Natural killer cell (primary cell): ENCODE measurements at regions not wholly inside any gene's neighbourhood (a gene's known extent, or its start where the extent isn't known, plus 50 kb on each side); places are given as distances from the start of the nearest gene placed in this dataset.

Experiments used
- ATAC-seq, 3 donors: fragments of 150-1000 bp in 2 of 3; fragments of 200-7000 bp in 1 of 3; cut with Tn5 transposase; 1 replicate in 1 of 3; 2 replicates in 2 of 3; pipeline ENCODE4 v1.10.0; 2021; ENCODE audit warnings: mild to moderate bottlenecking in 2 of 3, moderate library complexity in 2 of 3
- DNase-seq, 2 donors: peaks; one replicate each; pipeline versions ENCODE4 v3.0.0 to v3.0.0-alpha.2; 2013 to 2021; ENCODE audit warnings: mixed read lengths in 1 of 2
- H3K27ac ChIP-seq: one replicate; pipeline ENCODE4 v1.5.1; 2013; ENCODE audit warnings: mild to moderate bottlenecking, low read length
- H3K27me3 ChIP-seq: one replicate; pipeline ENCODE4 v1.6.1; 2013; ENCODE audit warnings: low read length; ENCODE audit not compliant: control insufficient read depth, insufficient read depth
- H3K36me3 ChIP-seq: one replicate; pipeline ENCODE4 v1.6.1; 2013; ENCODE audit warnings: low read length; ENCODE audit not compliant: control insufficient read depth, insufficient read depth
- H3K4me1 ChIP-seq: one replicate; pipeline ENCODE4 v1.6.1; 2013; ENCODE audit warnings: low read length; ENCODE audit not compliant: control insufficient read depth, insufficient read depth
- H3K4me3 ChIP-seq: one replicate; pipeline ENCODE4 v1.5.1; 2013; ENCODE audit warnings: low read length
- H3K9me3 ChIP-seq: one replicate; pipeline ENCODE4 v1.6.1; 2013; ENCODE audit warnings: low read length; ENCODE audit not compliant: control insufficient read depth, insufficient read depth
- H3K27ac Mint-ChIP-seq, 2 donors: one replicate each; pipeline ENCODE4 v1.8.0; 2022; ENCODE audit warnings: mild to moderate bottlenecking in 2 of 2, mixed read lengths in 2 of 2, moderate library complexity in 1 of 2
- H3K27me3 Mint-ChIP-seq, 2 donors: one replicate each; pipeline ENCODE4 v1.8.0; 2022; ENCODE audit warnings: low read depth in 2 of 2, mixed read lengths in 2 of 2
- H3K36me3 Mint-ChIP-seq: one replicate; pipeline ENCODE4 v1.8.0; 2022; ENCODE audit warnings: mixed read lengths
- H3K4me1 Mint-ChIP-seq, 2 donors: one replicate each; pipeline ENCODE4 v1.8.0; 2022; ENCODE audit warnings: mixed read lengths in 2 of 2
- H3K4me3 Mint-ChIP-seq: one replicate; pipeline ENCODE4 v1.8.0; 2022; ENCODE audit warnings: mild to moderate bottlenecking, moderate library complexity, mixed read lengths
- H3K9me3 Mint-ChIP-seq, 2 donors: one replicate each; pipeline ENCODE4 v1.8.0; 2022; ENCODE audit warnings: mixed read lengths in 2 of 2
- WGBS: methylation state at CpG from one replicate; pipeline ENCODE4 v1.1.7; 2013; ENCODE audit warnings: missing lambda C conversion rate; ENCODE audit not compliant: insufficient coverage; 5-methylcytosine and 5-hydroxymethylcytosine counted together
- intact Hi-C: fragments of 100-400 bp; cut with micrococcal nuclease; formaldehyde crosslinking; loops from one replicate; pipeline ENCODE4 v1.14.2; 2022
- TF ChIP-seq, protein P1 (sequence below): fragments of 200-600 bp; IDR thresholded peaks from one replicate; pipeline ENCODE4 v1.8.0; 2022; ENCODE audit warnings: antibody characterized with exemption

DNA sequence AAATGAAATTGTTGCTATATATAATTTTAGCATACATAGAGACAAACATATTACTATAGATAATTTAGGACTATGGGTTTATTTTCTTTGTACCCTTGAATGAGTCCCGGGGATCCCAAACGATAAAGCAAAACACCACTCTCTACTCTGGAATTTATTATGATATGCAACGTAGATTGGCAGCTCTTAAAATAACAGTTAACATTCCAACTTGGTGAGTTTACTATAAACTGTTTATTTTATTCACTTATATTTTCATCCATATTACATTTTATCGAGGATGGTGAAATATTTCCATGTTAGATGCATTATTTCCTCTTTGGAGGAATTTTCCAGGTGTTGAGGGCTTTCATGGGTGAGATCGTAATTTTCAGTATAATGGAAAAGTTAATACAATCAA, 138.7 kb upstream of the DGKB start:
- Mint-ChIP-seq H3K9me3 (peaks cover 15 to 21% of the 10 kb centered on the region in 2 donors), H3K36me3 (no peaks in the 10 kb centered on the region), H3K4me1 (no peaks in the 10 kb centered on the region), H3K27me3 (no peaks in the 10 kb centered on the region), H3K4me3 (no peak overlapping the region), H3K27ac (no peak overlapping the region)
- no CpG with 5 or more reads among the region's 5 CpGs for WGBS
- Histone ChIP-seq H3K27me3 (no peaks in the 10 kb centered on the region), H3K9me3 (peaks cover 2% of the 10 kb centered on the region), H3K27ac (no peak overlapping the region), H3K4me1 (no peaks in the 10 kb centered on the region), H3K4me3 (no peak overlapping the region), H3K36me3 (no peaks in the 10 kb centered on the region)
- DNase-seq (no peak), ATAC-seq (no peak)
- intact Hi-C loops, result no loop called here
- TF ChIP-seq, protein P1, sequence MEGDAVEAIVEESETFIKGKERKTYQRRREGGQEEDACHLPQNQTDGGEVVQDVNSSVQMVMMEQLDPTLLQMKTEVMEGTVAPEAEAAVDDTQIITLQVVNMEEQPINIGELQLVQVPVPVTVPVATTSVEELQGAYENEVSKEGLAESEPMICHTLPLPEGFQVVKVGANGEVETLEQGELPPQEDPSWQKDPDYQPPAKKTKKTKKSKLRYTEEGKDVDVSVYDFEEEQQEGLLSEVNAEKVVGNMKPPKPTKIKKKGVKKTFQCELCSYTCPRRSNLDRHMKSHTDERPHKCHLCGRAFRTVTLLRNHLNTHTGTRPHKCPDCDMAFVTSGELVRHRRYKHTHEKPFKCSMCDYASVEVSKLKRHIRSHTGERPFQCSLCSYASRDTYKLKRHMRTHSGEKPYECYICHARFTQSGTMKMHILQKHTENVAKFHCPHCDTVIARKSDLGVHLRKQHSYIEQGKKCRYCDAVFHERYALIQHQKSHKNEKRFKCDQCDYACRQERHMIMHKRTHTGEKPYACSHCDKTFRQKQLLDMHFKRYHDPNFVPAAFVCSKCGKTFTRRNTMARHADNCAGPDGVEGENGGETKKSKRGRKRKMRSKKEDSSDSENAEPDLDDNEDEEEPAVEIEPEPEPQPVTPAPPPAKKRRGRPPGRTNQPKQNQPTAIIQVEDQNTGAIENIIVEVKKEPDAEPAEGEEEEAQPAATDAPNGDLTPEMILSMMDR, result no peak

DNA sequence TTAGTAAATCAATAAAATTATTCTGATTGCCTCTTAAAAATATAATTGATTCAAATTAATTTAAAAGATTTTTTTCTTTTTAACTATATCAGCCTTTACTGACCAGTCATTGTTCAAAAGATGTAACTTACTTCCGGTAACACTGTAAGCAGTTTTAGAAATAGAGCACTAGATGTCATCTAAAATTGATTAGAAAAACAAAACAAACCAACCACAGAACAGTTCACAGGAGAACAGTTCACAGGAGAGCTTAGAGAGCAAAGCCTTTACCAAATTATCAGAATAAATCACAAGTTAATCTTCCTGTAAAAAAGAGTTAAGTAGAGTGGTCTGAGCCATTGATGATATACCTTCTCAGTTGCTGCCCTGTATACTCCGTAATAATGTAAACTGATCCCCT, 133.3 kb upstream of the DGKB start:
- no peak for ATAC-seq

DNA sequence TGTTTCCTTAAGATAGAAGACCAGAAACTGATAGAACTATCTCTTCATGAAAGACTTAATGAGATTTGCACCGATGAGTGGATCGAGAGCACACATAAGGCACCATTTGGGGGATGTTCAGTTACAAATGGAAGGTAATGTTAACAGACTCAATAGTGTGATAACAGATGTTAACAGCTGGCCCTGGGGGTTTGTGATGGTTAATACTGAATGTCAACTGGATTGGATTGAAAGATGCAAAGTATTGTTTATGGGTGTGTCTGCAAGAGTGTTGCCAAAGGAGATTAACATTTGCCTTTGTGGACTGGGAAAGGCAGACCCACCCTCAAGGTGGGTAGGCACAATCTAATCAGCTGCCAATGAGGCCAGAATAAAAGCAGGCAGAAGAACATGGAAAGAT, 130.5 kb upstream of the DGKB start:
- Mint-ChIP-seq H3K4me3 (no peak overlapping the region), H3K27me3 (no peaks in the 10 kb centered on the region), H3K9me3 (peaks cover 13 to 14% of the 10 kb centered on the region in 2 donors), H3K36me3 (no peaks in the 10 kb centered on the region), H3K4me1 (no peaks in the 10 kb centered on the region), H3K27ac (no peak overlapping the region)
- no peak overlapping the region for H3K4me3 ChIP-seq
- no peaks in the 10 kb centered on the region for H3K36me3 ChIP-seq
- 88% methylated on average over 2 of the region's 2 CpGs for WGBS
- H3K27me3 ChIP-seq, result no peaks in the 10 kb centered on the region
- H3K4me1 ChIP-seq, result no peaks in the 10 kb centered on the region
- DNase-seq, result no peak
- H3K27ac ChIP-seq, result no peak overlapping the region
- ATAC-seq, result no peak
- no peaks in the 10 kb centered on the region for H3K9me3 ChIP-seq
- TF ChIP-seq, protein P1, result no peak
- intact Hi-C loops, result no loop called here

More for the DNA sequence above, 133.3 kb upstream of the DGKB start:
- H3K27ac Mint-ChIP-seq, result no peak overlapping the region
- Histone ChIP-seq H3K36me3 (no peaks in the 10 kb centered on the region), H3K27ac (no peak overlapping the region), H3K4me1 (no peaks in the 10 kb centered on the region), H3K9me3 (no peaks in the 10 kb centered on the region), H3K4me3 (no peak overlapping the region), H3K27me3 (no peaks in the 10 kb centered on the region)
- no peaks in the 10 kb centered on the region for H3K4me1 Mint-ChIP-seq
- no peaks in the 10 kb centered on the region for H3K27me3 Mint-ChIP-seq
- intact Hi-C loops, result no loop called here
- no peak for DNase-seq
- no peak overlapping the region for H3K4me3 Mint-ChIP-seq
- 92% methylated on average over 2 of the region's 2 CpGs for WGBS
- TF ChIP-seq, protein P1, result no peak
- H3K36me3 Mint-ChIP-seq, result no peaks in the 10 kb centered on the region
- peaks cover 18% of the 10 kb centered on the region in 2 donors for H3K9me3 Mint-ChIP-seq

DNA sequence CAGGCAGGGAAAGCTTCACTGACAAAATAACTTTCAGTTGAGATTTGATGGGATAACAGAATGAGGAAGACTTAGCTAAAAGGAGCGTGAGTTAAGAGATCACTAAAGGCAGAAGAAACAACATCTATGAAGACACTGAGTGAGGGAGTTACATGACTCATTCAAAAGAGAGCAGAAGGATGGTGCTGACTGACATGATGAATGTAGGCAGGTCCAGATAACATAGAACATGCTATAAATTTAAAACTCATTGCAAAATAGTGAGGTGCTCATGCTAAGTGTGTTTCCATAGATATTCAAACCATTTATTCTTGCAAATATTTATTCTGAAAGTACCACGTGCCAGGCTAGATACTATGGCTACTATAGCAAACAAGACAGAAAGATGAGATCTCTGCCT, 116.4 kb upstream of the DGKB start:
- ATAC-seq (no peak), DNase-seq (no peak)
- no peaks in the 10 kb centered on the region for H3K4me1 ChIP-seq
- H3K27me3 Mint-ChIP-seq, result no peaks in the 10 kb centered on the region
- no peak overlapping the region for H3K4me3 ChIP-seq
- H3K27ac Mint-ChIP-seq, result no peak overlapping the region
- no peaks in the 10 kb centered on the region for H3K9me3 ChIP-seq
- H3K27me3 ChIP-seq, result no peaks in the 10 kb centered on the region
- H3K36me3 ChIP-seq, result no peaks in the 10 kb centered on the region
- no peaks in the 10 kb centered on the region for H3K36me3 Mint-ChIP-seq
- no peak overlapping the region for H3K27ac ChIP-seq
- no peaks in the 10 kb centered on the region for H3K4me1 Mint-ChIP-seq
- H3K4me3 Mint-ChIP-seq, result no peak overlapping the region
- TF ChIP-seq, protein P1, result no peak
- WGBS, result 44% methylated on average over 2 of the region's 2 CpGs
- peaks cover 0 to 5% of the 10 kb centered on the region in 2 donors for H3K9me3 Mint-ChIP-seq
- intact Hi-C loops, result no loop called here
